Lower lobe of right lung (tissue), 2 donors: ENCODE measurements at regions not wholly inside any gene's neighbourhood (a gene's known extent, or its start where the extent isn't known, plus 50 kb on each side); places are given as distances from the start of the nearest gene placed in this dataset.

ENCODE experiments used
- ATAC-seq, 2 donors: fragments of 200-7000 bp; cut with Tn5 transposase; one replicate each; pipeline ENCODE4 v1.9.1; 2020 to 2022; ENCODE audit warnings: mild to moderate bottlenecking in 2 of 2, moderate library complexity in 2 of 2
- DNase-seq: peaks from one replicate; pipeline ENCODE4 v3.0.0-alpha.2; 2020
- H3K27ac ChIP-seq: fragments of 200-600 bp; one replicate; pipeline ENCODE4 v1.8.0; 2022
- H3K27me3 ChIP-seq: fragments of 200-600 bp; one replicate; pipeline ENCODE4 v1.8.0; 2022; ENCODE audit warnings: low read depth
- H3K36me3 ChIP-seq: fragments of 200-600 bp; one replicate; pipeline ENCODE4 v1.8.0; 2022; ENCODE audit warnings: mild to moderate bottlenecking
- H3K4me1 ChIP-seq: fragments of 200-600 bp; one replicate; pipeline ENCODE4 v1.8.0; 2022
- H3K4me3 ChIP-seq: fragments of 200-600 bp; one replicate; pipeline ENCODE4 v1.8.0; 2022; ENCODE audit warnings: mild to moderate bottlenecking
- H3K9me3 ChIP-seq: fragments of 200-600 bp; one replicate; pipeline ENCODE4 v1.8.0; 2022
- intact Hi-C: fragments of 100-400 bp; cut with DNase I; formaldehyde crosslinking; loops from one replicate; pipeline ENCODE4 v1.11.0; 2022
- TF ChIP-seq, protein P1 (sequence below): fragments of 200-600 bp; IDR thresholded peaks from one replicate; pipeline ENCODE4 v1.8.0; 2022; ENCODE audit warnings: antibody characterized with exemption, mild to moderate bottlenecking
- donor health status: DM: no; HTN: yes; CAD: no; lungs with severe emphysema.

DNA sequence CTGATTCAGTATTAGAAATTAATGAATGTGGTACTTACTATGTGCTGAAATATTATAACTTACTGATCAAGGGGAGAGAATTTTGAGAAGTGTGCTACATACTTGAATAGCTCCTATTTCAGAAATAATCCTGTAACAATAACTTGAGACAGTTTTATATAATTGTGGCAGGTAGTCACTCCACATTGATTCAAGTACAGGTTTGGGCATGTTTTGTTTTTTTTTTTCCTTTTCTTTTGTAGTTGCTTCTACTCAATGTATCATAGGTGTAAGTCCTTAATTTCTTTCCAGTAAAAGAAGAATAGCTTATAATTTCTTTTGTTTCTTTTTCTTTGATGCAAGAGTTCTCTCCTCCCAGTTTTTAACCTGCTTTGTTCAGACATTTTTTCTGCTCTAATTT lies 86.1 kb upstream of the ADGRL2 start:
- TF ChIP-seq, protein P1, sequence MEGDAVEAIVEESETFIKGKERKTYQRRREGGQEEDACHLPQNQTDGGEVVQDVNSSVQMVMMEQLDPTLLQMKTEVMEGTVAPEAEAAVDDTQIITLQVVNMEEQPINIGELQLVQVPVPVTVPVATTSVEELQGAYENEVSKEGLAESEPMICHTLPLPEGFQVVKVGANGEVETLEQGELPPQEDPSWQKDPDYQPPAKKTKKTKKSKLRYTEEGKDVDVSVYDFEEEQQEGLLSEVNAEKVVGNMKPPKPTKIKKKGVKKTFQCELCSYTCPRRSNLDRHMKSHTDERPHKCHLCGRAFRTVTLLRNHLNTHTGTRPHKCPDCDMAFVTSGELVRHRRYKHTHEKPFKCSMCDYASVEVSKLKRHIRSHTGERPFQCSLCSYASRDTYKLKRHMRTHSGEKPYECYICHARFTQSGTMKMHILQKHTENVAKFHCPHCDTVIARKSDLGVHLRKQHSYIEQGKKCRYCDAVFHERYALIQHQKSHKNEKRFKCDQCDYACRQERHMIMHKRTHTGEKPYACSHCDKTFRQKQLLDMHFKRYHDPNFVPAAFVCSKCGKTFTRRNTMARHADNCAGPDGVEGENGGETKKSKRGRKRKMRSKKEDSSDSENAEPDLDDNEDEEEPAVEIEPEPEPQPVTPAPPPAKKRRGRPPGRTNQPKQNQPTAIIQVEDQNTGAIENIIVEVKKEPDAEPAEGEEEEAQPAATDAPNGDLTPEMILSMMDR = no peak
- H3K27me3 ChIP-seq = no peaks in the 10 kb centered on the region
- intact Hi-C loops = no loop called here
- no peak for ATAC-seq
- H3K36me3 ChIP-seq = no peaks in the 10 kb centered on the region
- H3K4me1 ChIP-seq = no peaks in the 10 kb centered on the region
- DNase-seq = no peak
- H3K9me3 ChIP-seq = no peaks in the 10 kb centered on the region
- H3K4me3 ChIP-seq = no peak overlapping the region
- H3K27ac ChIP-seq = no peak overlapping the region

DNA sequence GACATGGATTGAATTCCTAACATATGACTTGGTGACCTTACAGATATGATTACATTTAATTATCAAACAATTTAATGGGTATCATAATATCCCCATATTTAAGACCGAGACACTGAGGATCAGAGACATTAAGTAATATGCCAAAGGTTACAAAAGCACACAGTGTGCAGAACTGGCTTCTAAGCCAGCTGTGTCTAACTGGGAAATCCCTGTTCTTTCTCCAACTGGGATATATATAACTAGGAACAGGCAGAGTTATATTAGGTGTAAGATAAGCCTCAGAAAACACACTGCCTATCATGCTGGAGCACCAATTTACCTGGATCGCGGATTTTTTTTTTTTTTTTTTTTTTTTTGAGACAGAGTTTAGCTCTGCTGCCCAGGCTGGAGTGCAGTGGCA lies 88.3 kb upstream of the ADGRL2 start:
- TF ChIP-seq, protein P1 = no peak
- no peak overlapping the region for H3K27ac ChIP-seq
- H3K4me3 ChIP-seq = no peak overlapping the region
- no peak for DNase-seq
- H3K9me3 ChIP-seq = no peaks in the 10 kb centered on the region
- no peak for ATAC-seq
- no peaks in the 10 kb centered on the region for H3K4me1 ChIP-seq
- intact Hi-C loops = no loop called here
- no peaks in the 10 kb centered on the region for H3K36me3 ChIP-seq
- H3K27me3 ChIP-seq = no peaks in the 10 kb centered on the region

DNA sequence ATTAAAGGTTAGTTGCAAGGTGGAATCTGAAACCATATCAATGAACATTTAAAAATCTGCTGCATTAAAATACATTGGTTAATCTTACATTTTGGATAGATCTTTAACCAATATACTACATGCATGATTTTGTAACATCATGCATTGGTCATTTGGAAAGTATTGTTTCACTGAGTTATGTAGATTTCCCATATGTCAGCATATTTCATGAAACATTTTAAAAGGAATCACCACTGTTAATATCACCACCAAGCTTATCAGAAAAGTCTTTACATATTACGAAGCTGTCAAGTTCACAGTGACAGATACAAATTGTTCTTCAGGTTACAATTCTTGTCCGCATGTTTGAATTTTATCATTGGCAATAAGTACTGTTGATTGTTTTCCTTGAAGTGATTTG lies 89.9 kb upstream of the ADGRL2 start:
- no peak for ATAC-seq
- intact Hi-C loops = no loop called here
- no peaks in the 10 kb centered on the region for H3K4me1 ChIP-seq
- no peak overlapping the region for H3K27ac ChIP-seq
- H3K36me3 ChIP-seq = no peaks in the 10 kb centered on the region
- no peak overlapping the region for H3K4me3 ChIP-seq
- TF ChIP-seq, protein P1 = no peak
- no peaks in the 10 kb centered on the region for H3K9me3 ChIP-seq
- DNase-seq = no peak
- no peaks in the 10 kb centered on the region for H3K27me3 ChIP-seq

DNA sequence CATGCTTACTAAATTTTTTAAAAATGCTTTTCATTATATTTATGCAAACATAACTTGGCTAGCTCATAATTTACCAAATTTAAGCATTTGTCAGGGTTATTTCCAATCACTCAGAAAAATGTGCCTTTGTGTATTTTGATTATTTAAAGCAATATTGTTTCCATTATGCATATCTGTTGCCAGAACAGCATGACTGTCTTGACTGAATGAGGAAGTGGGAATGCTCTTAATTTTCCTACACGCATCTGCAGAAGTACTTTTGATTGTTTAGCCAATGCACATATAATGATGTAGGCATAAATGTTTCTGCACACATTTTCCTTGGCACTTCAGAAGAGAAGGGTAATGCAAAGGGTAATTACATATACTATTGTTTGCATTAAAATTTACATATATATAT lies 92.5 kb upstream of the ADGRL2 start:
- Histone ChIP-seq H3K4me3 (no peak overlapping the region), H3K27me3 (no peaks in the 10 kb centered on the region), H3K4me1 (no peaks in the 10 kb centered on the region), H3K27ac (no peak overlapping the region), H3K9me3 (no peaks in the 10 kb centered on the region), H3K36me3 (no peaks in the 10 kb centered on the region)
- ATAC-seq (no peak), DNase-seq (no peak)
- intact Hi-C loops = no loop called here
- TF ChIP-seq, protein P1 = no peak

DNA sequence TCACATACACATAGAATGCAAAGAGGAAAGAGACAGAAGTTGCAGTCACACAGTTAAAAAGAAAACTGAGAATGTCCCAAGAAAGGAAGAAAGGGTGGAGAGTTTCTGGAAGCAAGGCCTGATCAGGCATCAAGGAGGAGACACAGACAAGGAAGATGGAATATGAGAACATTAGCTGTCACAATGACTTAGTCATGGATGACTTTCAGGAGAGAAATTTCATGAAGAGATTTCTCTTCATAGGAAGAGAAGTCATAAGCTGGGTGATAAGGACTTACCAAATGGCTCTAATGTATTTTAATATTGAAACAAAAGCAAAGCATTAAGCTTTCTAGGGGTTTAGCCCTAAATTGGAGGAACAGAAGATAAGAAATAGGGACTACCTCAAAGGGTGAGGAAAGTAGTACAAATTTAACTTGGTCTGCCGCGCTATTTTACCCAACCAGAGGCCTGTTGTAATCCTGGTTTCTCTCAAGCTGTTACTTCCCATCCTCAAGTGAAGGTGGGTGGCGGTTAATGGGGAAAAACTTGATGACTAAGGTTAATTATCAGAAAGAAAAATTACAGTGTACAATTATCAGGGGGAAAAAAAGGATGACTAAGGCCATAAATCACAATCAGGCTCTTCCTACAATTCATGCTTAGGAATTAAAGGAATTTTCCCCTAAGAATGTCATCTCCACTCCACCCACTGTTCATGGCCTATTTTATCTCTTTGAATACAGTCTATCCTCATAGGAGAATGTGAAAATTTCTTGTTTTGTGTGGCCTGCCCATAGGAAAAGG lies 93.9 kb upstream of the ADGRL2 start:
- Histone ChIP-seq H3K4me3 (no peak overlapping the region), H3K36me3 (no peaks in the 10 kb centered on the region), H3K4me1 (no peaks in the 10 kb centered on the region), H3K27me3 (no peaks in the 10 kb centered on the region), H3K9me3 (no peaks in the 10 kb centered on the region), H3K27ac (no peak overlapping the region)
- no peak for DNase-seq
- intact Hi-C loops = no loop called here
- TF ChIP-seq, protein P1 = no peak
- no peak for ATAC-seq
